Stomach (tissue), 4 donors: ENCODE measurements at regions not wholly inside any gene's neighbourhood (a gene's known extent, or its start where the extent isn't known, plus 50 kb on each side); places are given as distances from the start of the nearest gene placed in this dataset.

Experiments
- CTCF ChIP-seq, 7 experiments: fragments of 450-650 bp in 4 of 7; fragments of 200-600 bp in 3 of 7; sonication (generic) in 3 of 7; IDR thresholded peaks; one replicate each; pipeline ENCODE4 v1.5.1; 2016 to 2019; ENCODE audit warnings: antibody characterized with exemption in 7 of 7, control low read depth in 2 of 7, mild to moderate bottlenecking in 1 of 7
- POLR2AphosphoS5 ChIP-seq, 3 donors: sonication (generic); formaldehyde crosslinking; IDR thresholded peaks; one replicate each; pipeline ENCODE4 v1.6.1; 2016; ENCODE audit warnings: antibody characterized with exemption in 3 of 3

GRCh38 chr9:27808864-27809263, 235.6 kb upstream of the C9orf72 start:
- TF ChIP-seq POLR2AphosphoS5 (IDR thresholded peaks at IDR 0.05): no peak
- no peak for TF ChIP-seq CTCF (IDR thresholded peaks at IDR 0.05)
